GM12872 (cell line): ENCODE measurements at regions not wholly inside any gene's neighbourhood (a gene's known extent, or its start where the extent isn't known, plus 50 kb on each side); places are given as distances from the start of the nearest gene placed in this dataset.

ENCODE experiments used
- TF ChIP-seq, protein P1 (sequence below): IDR thresholded peaks from 3 replicates; pipeline ENCODE4 v1.5.1; 2011; ENCODE audit warnings: low read depth, mild to moderate bottlenecking, low read length, moderate library complexity; ENCODE audit not compliant: insufficient read depth

DNA sequence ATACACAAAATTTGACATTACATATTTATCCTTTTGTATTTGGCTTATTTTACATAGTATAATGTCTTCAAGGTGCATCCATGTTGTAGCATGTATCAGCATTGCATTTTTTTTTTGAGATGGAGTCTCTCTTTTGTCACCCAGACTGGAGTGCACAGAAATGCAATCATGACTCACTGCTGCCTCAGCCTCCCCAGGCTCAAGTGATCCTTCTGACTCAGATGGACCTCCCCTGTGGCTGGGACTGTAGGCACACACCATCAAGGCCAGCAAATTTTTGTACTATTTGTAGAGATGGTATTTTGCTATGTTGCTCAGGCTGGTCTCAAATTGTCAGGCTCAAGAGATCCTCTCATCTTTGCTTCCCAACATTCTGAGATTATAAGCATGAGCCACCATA lies 214.4 kb upstream of the ALG10B start:
- TF ChIP-seq, protein P1, sequence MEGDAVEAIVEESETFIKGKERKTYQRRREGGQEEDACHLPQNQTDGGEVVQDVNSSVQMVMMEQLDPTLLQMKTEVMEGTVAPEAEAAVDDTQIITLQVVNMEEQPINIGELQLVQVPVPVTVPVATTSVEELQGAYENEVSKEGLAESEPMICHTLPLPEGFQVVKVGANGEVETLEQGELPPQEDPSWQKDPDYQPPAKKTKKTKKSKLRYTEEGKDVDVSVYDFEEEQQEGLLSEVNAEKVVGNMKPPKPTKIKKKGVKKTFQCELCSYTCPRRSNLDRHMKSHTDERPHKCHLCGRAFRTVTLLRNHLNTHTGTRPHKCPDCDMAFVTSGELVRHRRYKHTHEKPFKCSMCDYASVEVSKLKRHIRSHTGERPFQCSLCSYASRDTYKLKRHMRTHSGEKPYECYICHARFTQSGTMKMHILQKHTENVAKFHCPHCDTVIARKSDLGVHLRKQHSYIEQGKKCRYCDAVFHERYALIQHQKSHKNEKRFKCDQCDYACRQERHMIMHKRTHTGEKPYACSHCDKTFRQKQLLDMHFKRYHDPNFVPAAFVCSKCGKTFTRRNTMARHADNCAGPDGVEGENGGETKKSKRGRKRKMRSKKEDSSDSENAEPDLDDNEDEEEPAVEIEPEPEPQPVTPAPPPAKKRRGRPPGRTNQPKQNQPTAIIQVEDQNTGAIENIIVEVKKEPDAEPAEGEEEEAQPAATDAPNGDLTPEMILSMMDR: no peak

DNA sequence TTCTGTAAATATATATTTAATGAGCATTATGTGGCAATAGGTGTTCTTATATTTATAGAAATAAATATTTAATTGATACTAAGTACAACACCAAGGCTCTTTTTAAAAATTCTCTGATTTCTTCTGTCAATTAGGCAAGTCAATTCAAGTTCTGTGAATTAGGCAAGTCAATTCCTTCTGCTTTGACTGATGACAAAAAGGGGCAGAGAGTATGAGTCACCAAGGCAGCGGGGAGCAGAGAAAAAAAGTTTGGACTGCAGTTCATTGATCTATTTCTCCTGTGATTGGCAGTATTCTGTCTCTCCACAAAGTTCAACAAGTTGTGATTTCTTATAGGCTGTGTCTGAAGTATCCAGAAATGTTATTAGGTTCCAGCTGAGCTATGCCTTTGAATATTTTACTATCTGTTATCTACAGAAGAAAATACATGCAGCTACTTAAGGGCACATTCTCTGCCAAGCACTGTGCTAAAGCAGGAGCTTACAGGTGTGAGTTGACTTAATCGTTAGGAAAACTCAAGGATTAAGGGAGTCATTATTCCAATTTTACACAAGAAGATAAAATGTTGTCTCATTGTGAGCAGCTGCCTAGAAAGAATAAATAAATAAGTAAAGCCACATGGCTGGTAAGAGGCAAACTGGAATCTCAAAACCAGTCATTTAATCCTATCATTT lies 206.4 kb upstream of the ALG10B start:
- TF ChIP-seq, protein P1: no peak

DNA sequence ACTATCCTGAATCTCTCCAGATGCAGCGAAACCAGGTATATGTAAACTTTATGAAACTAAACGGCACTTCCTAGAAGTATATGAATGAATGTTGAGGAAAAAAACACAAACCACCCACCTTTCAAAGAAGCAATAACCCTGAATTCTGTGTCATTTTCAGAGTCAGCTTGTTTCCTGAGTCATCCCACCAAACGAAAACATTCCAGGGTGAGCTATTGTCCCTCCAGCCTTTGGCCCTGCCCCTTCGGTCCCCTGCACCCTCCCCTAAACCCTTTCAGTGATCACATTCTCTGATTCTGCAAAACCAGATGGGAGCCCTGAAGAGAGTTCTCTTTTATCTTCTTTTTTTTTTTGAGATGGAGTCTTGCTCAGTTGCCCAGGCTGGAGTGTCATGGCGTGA lies 202.6 kb upstream of the ALG10B start:
- TF ChIP-seq, protein P1: no peak

DNA sequence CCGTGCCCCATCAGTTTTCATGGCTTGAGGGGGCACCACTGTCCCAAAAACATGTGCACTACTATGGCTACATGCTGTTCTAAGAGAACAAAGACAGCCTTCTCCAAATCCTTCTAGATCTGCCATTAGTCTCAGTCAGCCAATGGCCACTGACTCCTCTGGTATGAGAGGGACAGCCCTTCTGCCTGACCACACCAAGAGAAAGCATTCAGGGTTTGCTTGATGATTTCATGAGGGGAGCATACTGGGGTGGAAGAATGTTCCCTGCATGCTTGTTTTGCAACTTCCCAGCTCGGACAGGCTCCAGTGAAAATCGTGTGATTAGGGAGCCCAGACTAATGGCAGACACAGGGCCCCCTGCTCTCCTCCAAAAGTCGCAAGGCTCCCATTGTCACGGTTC lies 199.6 kb upstream of the ALG10B start:
- TF ChIP-seq, protein P1: no peak

DNA sequence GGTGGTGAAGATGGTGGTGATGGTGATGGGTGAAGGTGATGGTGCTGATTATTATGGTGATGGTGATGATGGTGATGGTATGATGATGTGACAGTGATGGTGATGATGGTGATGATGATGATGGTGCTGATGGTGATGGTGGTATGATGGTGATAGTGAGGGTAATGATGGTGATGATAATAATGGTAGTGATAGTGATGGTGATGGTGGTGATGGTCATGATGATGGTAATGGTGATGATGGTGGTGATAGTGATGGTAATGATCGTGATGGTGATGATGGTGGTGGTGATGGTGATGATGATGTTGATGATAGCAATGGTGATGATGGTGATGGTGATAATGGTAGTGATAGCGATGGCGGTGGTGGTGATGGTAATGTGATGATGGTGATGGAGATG lies 197.9 kb upstream of the ALG10B start:
- TF ChIP-seq, protein P1: no peak

DNA sequence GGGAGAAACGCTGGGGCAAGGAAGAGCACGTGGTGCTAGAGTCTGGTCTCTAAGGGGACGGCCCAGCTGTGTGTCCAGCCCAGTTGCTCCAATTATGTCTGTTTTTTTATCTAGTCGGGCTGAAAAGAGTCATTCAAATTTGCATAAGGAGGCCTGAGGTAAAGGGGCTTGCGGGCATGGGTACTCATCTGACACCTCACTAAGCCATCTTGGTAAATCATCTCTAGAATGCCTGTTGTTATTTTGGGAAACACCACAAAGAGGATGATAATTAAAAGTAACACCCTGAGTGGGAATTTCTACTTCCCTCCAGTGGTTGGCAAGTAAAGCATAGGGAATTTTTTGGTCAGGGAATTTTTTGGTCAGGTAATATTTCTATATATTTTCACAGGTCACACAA lies 196.1 kb upstream of the ALG10B start:
- TF ChIP-seq, protein P1: no peak

DNA sequence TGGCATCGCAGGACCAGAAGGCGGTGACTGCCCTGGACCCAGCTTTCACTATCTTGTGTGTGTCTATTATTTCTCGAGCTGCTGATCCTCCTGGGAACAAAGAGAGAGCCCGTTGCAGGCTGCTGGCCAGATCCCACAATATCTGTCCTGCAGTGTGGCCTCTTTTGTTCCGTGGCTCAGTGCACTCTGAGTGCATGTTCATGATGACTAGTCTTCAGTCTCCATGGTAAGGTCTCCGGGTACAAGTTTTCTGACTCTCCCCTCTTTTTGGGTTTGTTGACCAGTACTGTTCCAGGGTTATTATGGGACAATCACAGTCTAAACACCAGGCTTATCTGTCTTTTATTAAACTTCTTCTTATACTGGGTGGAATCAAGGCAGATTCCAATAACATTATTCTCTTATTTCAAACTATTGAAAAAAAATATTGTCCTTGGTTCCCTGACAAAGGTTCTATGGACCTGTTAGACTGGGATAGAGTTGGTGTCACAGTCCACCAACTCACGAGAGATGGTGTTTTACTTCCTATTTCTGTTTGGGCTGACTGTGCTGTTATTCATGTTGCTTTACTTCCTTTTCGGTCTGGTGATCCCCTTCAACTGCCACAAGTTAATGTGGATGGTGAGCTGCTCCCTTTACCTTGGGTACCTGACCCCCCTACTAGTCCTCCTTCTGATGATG lies 192.9 kb upstream of the ALG10B start:
- TF ChIP-seq, protein P1: no peak
